ENCODE measurements at regions not wholly inside any gene's neighbourhood (a gene's known extent, or its start where the extent isn't known, plus 50 kb on each side); places are given as distances from the start of the nearest gene placed in this dataset.

DNA sequence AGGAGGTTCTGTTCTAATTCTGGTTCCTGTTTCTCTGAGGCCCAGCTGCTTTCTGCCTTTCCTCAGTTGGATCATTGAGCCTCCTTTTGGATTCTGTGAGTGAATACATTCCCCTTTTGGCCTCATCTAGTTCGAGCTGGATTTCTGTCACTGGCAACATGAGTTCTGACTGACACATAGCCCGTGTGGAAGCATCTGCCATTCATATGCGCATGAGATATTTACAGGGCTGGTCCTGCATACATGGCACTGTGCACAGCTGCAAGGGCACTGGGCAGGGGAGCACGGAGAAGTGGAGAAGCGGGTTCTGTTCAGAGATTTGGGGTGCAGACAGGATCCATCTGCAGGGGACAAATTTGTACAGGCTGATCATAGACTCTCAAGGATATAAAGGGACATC is 352.8 kb downstream of the RPS24 start:
- POLR2A ChIA-PET = no interaction called here
- Mint-ChIP-seq H3K4me1 (ENCODE audit: insufficient read depth, unreplicated experiment) (no peaks in the 10 kb centered on the region), H3K27me3 (ENCODE audit: insufficient read depth, unreplicated experiment) (peaks cover 75% of the 10 kb centered on the region), H3K4me3 (ENCODE audit: unreplicated experiment) (no peak overlapping the region), H3K27ac (ENCODE audit: low read depth, unreplicated experiment) (no peak overlapping the region), H3K36me3 (ENCODE audit: insufficient read depth, unreplicated experiment) (no peaks in the 10 kb centered on the region), H3K9me3 (ENCODE audit: unreplicated experiment) (no peaks in the 10 kb centered on the region)
- no peak for DNase-seq (ENCODE audit: unreplicated experiment)
- CTCF ChIA-PET = no interaction called here
- intact Hi-C loops (cut with micrococcal nuclease) = no loop called here
- no TSS peak for BruUV-seq (replicated peaks)
- TF ChIP-seq, protein P1, sequence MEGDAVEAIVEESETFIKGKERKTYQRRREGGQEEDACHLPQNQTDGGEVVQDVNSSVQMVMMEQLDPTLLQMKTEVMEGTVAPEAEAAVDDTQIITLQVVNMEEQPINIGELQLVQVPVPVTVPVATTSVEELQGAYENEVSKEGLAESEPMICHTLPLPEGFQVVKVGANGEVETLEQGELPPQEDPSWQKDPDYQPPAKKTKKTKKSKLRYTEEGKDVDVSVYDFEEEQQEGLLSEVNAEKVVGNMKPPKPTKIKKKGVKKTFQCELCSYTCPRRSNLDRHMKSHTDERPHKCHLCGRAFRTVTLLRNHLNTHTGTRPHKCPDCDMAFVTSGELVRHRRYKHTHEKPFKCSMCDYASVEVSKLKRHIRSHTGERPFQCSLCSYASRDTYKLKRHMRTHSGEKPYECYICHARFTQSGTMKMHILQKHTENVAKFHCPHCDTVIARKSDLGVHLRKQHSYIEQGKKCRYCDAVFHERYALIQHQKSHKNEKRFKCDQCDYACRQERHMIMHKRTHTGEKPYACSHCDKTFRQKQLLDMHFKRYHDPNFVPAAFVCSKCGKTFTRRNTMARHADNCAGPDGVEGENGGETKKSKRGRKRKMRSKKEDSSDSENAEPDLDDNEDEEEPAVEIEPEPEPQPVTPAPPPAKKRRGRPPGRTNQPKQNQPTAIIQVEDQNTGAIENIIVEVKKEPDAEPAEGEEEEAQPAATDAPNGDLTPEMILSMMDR (IDR thresholded peaks at IDR 0.05; ENCODE audit: unreplicated experiment) = no peak

DNA sequence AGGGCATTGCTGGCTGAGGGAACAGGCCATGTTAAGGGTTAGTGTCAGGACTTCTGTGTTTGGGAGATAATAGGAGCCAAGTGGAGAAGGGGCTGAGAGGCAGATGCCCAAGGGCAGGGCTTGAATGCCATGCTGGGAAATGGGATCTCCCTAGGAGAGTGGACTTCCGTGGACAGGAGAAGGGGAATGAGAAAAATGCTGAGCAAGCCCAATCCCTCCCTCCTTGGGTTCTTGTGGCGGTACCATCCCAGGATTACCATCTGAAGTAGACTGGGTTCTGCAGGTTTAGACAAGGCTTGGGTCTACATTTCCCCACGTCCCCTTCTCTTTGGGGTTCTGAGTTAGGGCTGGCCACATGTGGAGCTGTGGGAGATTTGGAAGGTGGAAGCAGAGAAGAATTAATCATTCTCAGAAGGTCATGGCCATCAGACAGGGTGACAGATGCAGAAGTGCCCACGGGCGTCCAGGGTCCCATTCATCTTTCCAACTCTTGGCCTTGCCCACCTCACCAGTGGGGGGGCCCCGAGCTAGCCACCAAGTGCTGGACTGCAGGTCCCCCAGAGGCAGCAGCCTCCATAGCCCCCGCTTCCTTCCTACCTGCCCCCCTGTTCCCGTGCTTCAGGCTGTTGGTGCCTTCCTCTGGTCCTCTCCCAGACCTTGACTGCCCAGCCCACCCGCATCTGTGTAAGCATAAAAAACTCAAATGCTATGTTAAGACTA is 354.8 kb downstream of the RPS24 start:
- Mint-ChIP-seq H3K9me3 (ENCODE audit: unreplicated experiment) (no peaks in the 10 kb centered on the region), H3K4me3 (ENCODE audit: unreplicated experiment) (no peak overlapping the region), H3K4me1 (ENCODE audit: insufficient read depth, unreplicated experiment) (no peaks in the 10 kb centered on the region), H3K36me3 (ENCODE audit: insufficient read depth, unreplicated experiment) (no peaks in the 10 kb centered on the region), H3K27me3 (ENCODE audit: insufficient read depth, unreplicated experiment) (peaks cover 63% of the 10 kb centered on the region), H3K27ac (ENCODE audit: low read depth, unreplicated experiment) (no peak overlapping the region)
- intact Hi-C loops (cut with micrococcal nuclease) = no loop called here
- no peak for DNase-seq (ENCODE audit: unreplicated experiment)
- ChIA-PET POLR2A (no interaction called here), CTCF (no interaction called here)
- BruUV-seq (replicated peaks) = no TSS peak
- TF ChIP-seq, protein P1 (IDR thresholded peaks at IDR 0.05; ENCODE audit: unreplicated experiment) = no peak

DNA sequence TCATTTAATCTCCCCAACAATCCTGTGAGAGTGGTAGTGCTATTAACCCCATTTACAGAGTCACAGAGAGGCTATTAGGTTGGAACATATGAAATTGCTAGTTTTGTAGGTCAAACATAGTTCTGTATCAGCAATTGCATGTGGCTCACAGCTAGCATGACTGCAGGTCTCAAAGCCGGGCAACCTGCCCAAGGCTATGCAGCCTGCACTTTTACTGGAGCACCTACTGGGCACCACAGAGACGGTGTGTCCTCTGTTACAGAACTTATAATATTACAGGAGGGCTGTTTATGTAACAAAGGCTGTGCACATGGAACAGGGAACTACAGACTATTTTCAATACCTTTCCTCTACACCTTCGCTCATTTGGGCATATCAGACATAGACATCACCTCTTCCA is 355.8 kb downstream of the RPS24 start:
- intact Hi-C loops (cut with micrococcal nuclease) = no loop called here
- Mint-ChIP-seq H3K4me1 (ENCODE audit: insufficient read depth, unreplicated experiment) (no peaks in the 10 kb centered on the region), H3K36me3 (ENCODE audit: insufficient read depth, unreplicated experiment) (no peaks in the 10 kb centered on the region), H3K4me3 (ENCODE audit: unreplicated experiment) (no peak overlapping the region), H3K27me3 (ENCODE audit: insufficient read depth, unreplicated experiment) (peaks cover 61% of the 10 kb centered on the region), H3K9me3 (ENCODE audit: unreplicated experiment) (no peaks in the 10 kb centered on the region), H3K27ac (ENCODE audit: low read depth, unreplicated experiment) (no peak overlapping the region)
- TF ChIP-seq, protein P1 (IDR thresholded peaks at IDR 0.05; ENCODE audit: unreplicated experiment) = no peak
- BruUV-seq (replicated peaks) = no TSS peak
- POLR2A ChIA-PET = no interaction called here
- CTCF ChIA-PET = interaction anchor here (0.6 kb wide), 1 partner anchor 451 kb away, joined by 3 read pairs; no protein-coding TSS in a partner anchor
- no peak for DNase-seq (ENCODE audit: unreplicated experiment)

DNA sequence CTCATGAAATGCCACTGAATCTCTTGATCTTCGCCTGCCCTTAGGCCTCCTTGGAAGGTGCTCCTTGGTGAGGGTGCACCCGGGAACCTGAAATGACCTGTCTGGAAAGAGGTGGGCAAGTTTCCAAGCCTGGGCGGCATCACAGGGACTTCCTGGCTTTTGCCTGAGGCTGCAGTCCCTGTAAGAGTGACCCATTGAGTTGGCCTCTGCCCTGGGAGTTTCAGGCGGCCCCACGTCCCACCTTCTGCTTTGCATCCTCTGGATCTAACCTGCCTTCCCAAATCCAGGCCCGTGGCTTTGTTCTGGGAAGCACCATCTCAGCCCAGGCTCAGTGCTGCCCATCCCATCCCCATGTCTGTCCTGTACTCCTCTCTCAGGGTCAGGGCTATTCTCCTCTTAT is 356.4 kb downstream of the RPS24 start:
- Mint-ChIP-seq H3K9me3 (ENCODE audit: unreplicated experiment) (no peaks in the 10 kb centered on the region), H3K36me3 (ENCODE audit: insufficient read depth, unreplicated experiment) (no peaks in the 10 kb centered on the region), H3K27me3 (ENCODE audit: insufficient read depth, unreplicated experiment) (peaks cover 54% of the 10 kb centered on the region), H3K27ac (ENCODE audit: low read depth, unreplicated experiment) (no peak overlapping the region), H3K4me1 (ENCODE audit: insufficient read depth, unreplicated experiment) (no peaks in the 10 kb centered on the region), H3K4me3 (ENCODE audit: unreplicated experiment) (no peak overlapping the region)
- ChIA-PET POLR2A (no interaction called here), CTCF (no interaction called here)
- no TSS peak for BruUV-seq (replicated peaks)
- no peak for DNase-seq (ENCODE audit: unreplicated experiment)
- intact Hi-C loops (cut with micrococcal nuclease) = no loop called here
- TF ChIP-seq, protein P1 (IDR thresholded peaks at IDR 0.05; ENCODE audit: unreplicated experiment) = no peak

Data from MCF 10A (cell line).